ENCODE measurements at regions not wholly inside any gene's neighbourhood (a gene's known extent, or its start where the extent isn't known, plus 50 kb on each side); places are given as distances from the start of the nearest gene placed in this dataset.

DNA sequence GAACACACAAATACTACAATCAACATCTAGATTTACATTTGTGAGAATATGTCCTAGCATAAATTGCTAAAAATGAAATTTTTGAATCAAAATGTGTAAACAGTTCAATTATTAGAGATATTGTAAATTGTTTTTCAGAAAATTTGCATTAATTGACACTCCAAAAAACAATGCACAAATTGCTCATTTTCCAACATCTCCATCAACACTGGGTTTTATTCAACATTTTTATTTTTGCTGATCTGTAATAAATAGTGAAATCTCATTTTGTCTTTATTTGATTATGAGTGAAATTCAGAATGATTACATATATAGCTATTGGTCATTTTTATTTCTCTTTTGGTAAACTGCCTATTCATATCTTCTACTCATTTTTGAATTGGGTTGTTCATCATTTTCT is 120.0 kb upstream of the GRIA3 start:
- TF ChIP-seq, protein P1, sequence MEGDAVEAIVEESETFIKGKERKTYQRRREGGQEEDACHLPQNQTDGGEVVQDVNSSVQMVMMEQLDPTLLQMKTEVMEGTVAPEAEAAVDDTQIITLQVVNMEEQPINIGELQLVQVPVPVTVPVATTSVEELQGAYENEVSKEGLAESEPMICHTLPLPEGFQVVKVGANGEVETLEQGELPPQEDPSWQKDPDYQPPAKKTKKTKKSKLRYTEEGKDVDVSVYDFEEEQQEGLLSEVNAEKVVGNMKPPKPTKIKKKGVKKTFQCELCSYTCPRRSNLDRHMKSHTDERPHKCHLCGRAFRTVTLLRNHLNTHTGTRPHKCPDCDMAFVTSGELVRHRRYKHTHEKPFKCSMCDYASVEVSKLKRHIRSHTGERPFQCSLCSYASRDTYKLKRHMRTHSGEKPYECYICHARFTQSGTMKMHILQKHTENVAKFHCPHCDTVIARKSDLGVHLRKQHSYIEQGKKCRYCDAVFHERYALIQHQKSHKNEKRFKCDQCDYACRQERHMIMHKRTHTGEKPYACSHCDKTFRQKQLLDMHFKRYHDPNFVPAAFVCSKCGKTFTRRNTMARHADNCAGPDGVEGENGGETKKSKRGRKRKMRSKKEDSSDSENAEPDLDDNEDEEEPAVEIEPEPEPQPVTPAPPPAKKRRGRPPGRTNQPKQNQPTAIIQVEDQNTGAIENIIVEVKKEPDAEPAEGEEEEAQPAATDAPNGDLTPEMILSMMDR (IDR thresholded peaks at IDR 0.05; ENCODE audit: low read depth, low read length), result no peak
- no peak for TF ChIP-seq EZH2phosphoT487 (IDR thresholded peaks at IDR 0.05; ENCODE audit: low read depth)
